WTC11 (cell line): ENCODE measurements at regions not wholly inside any gene's neighbourhood (a gene's known extent, or its start where the extent isn't known, plus 50 kb on each side); places are given as distances from the start of the nearest gene placed in this dataset.

Experiments used
- ATAC-seq: fragments of 200-7000 bp; cut with Tn5 transposase; 2 replicates; pipeline ENCODE4 v1.10.0; 2021; ENCODE audit warnings: mild to moderate bottlenecking, moderate library complexity
- CTCF ChIA-PET: fragments of 300-600 bp; sonication (Branson Sonifier 250); formaldehyde crosslinking; loops from one replicate; lab custom pipeline; 2021; ENCODE audit warnings: antibody characterized with exemption; lab: Charles Lee
- POLR2A ChIA-PET: fragments of 350-600 bp; sonication (Branson Sonifier 250); formaldehyde crosslinking; loops from one replicate; lab custom pipeline; 2021; ENCODE audit warnings: antibody characterized with exemption; lab: Charles Lee
- DNase-seq: peaks from one replicate; pipeline ENCODE4 v3.0.0; 2021; ENCODE audit warnings: low spot score
- H3K27ac Mint-ChIP-seq: 2 replicates; pipeline ENCODE4 v1.8.0; 2021; ENCODE audit warnings: mixed read lengths
- H3K27me3 Mint-ChIP-seq: 2 replicates; pipeline ENCODE4 v1.8.0; 2021; ENCODE audit warnings: low read depth, mild to moderate bottlenecking, moderate library complexity, mixed read lengths
- H3K36me3 Mint-ChIP-seq: 2 replicates; pipeline ENCODE4 v1.8.0; 2021; ENCODE audit warnings: mixed read lengths
- H3K4me1 Mint-ChIP-seq: 2 replicates; pipeline ENCODE4 v1.8.0; 2022; ENCODE audit warnings: mixed read lengths
- H3K4me3 Mint-ChIP-seq: 2 replicates; pipeline ENCODE4 v1.8.0; 2021; ENCODE audit warnings: mild to moderate bottlenecking, moderate library complexity, mixed read lengths
- H3K9me3 Mint-ChIP-seq: 2 replicates; pipeline ENCODE4 v1.8.0; 2021; ENCODE audit warnings: mixed read lengths
- CREM ChIP-seq: sonication (generic); formaldehyde crosslinking; IDR thresholded peaks from 2 replicates; pipeline ENCODE4 v1.8.1; 2022; ENCODE audit warnings: mild to moderate bottlenecking, missing genetic modification reagents, moderate library complexity
- MYBL2 ChIP-seq: sonication (generic); formaldehyde crosslinking; IDR thresholded peaks from 2 replicates; pipeline ENCODE4 v1.8.1; 2023; ENCODE audit warnings: mild to moderate bottlenecking, moderate library complexity, missing genetic modification reagents
- NFYB ChIP-seq: sonication (generic); formaldehyde crosslinking; conservative IDR thresholded peaks from 2 replicates; pipeline ENCODE4 v1.8.0; 2022; ENCODE audit warnings: low read depth, missing genetic modification reagents
- SMAD4 ChIP-seq: sonication (generic); formaldehyde crosslinking; IDR thresholded peaks from 2 replicates; pipeline ENCODE4 v1.8.0; 2022; ENCODE audit warnings: mild to moderate bottlenecking, missing genetic modification reagents
- USF1 ChIP-seq: sonication (generic); formaldehyde crosslinking; IDR thresholded peaks from 2 replicates; pipeline ENCODE4 v1.8.0; 2022; ENCODE audit warnings: mild to moderate bottlenecking, missing genetic modification reagents
- ZBTB21 ChIP-seq: sonication (generic); formaldehyde crosslinking; IDR thresholded peaks from 2 replicates; pipeline ENCODE4 v1.8.1; 2023; ENCODE audit warnings: mild to moderate bottlenecking, missing genetic modification reagents, borderline replicate concordance
- ZNF232 ChIP-seq: sonication (generic); formaldehyde crosslinking; IDR thresholded peaks from 2 replicates; pipeline ENCODE4 v1.8.0; 2022; ENCODE audit warnings: mild to moderate bottlenecking, missing genetic modification reagents
- ZNF396 ChIP-seq: fragments of 250-450 bp; sonication (Bioruptor Pico); IDR thresholded peaks from 2 replicates; pipeline ENCODE4 v1.8.0; 2021; ENCODE audit warnings: mild to moderate bottlenecking, moderate library complexity, borderline replicate concordance
- ZNF416 ChIP-seq: fragments of 250-450 bp; sonication (Bioruptor Pico); IDR thresholded peaks from 2 replicates; pipeline ENCODE4 v1.9.0; 2021; ENCODE audit warnings: mild to moderate bottlenecking, inconsistent platforms
- ZNF512 ChIP-seq: sonication (generic); formaldehyde crosslinking; IDR thresholded peaks from 2 replicates; pipeline ENCODE4 v1.8.1; 2022; ENCODE audit warnings: missing genetic modification reagents, borderline replicate concordance
- TF ChIP-seq, protein P1 (sequence below): sonication (generic); formaldehyde crosslinking; IDR thresholded peaks from 2 replicates; pipeline ENCODE4 v1.8.1; 2023; ENCODE audit warnings: mild to moderate bottlenecking, missing genetic modification reagents
- TF ChIP-seq, protein P2 (sequence below): sonication (generic); formaldehyde crosslinking; IDR thresholded peaks from 2 replicates; pipeline ENCODE4 v1.8.1; 2023; ENCODE audit warnings: mild to moderate bottlenecking, missing genetic modification reagents, moderate library complexity
- TF ChIP-seq, protein P3 (sequence below): sonication (generic); formaldehyde crosslinking; IDR thresholded peaks from 2 replicates; pipeline ENCODE4 v1.8.1; 2022; ENCODE audit warnings: low read depth, missing genetic modification reagents, borderline replicate concordance

GRCh38 chr11:120024586-120024985, 113.3 kb downstream of the TRIM29 start:
- H3K4me3 Mint-ChIP-seq: no peak overlapping the region
- no peaks in the 10 kb centered on the region for H3K36me3 Mint-ChIP-seq
- peaks cover 12% of the 10 kb centered on the region for H3K27me3 Mint-ChIP-seq
- DNase-seq (no peak), ATAC-seq (no peak)
- H3K4me1 Mint-ChIP-seq: peaks cover 30% of the 10 kb centered on the region
- CTCF ChIA-PET: interaction anchor here (1.1 to 5.0 kb wide), 5 partner anchors 11 to 92 kb away, joined by 3 to 32 read pairs (median 11); no protein-coding TSS in a partner anchor
- H3K27ac Mint-ChIP-seq: no peak overlapping the region
- POLR2A ChIA-PET: no interaction called here
- no peak for TF ChIP-seq NFYB
- no peak for TF ChIP-seq ZNF512 (CRISPR knock-in tag)
- no peak for TF ChIP-seq USF1 (CRISPR knock-in tag)
- TF ChIP-seq, protein P1, sequence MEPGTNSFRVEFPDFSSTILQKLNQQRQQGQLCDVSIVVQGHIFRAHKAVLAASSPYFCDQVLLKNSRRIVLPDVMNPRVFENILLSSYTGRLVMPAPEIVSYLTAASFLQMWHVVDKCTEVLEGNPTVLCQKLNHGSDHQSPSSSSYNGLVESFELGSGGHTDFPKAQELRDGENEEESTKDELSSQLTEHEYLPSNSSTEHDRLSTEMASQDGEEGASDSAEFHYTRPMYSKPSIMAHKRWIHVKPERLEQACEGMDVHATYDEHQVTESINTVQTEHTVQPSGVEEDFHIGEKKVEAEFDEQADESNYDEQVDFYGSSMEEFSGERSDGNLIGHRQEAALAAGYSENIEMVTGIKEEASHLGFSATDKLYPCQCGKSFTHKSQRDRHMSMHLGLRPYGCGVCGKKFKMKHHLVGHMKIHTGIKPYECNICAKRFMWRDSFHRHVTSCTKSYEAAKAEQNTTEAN (CRISPR knock-in tag): no peak
- TF ChIP-seq SMAD4 (CRISPR knock-in tag): no peak
- no peak for TF ChIP-seq ZNF396 (CRISPR knock-in tag)
- no peak for TF ChIP-seq ZBTB21 (CRISPR knock-in tag)
- TF ChIP-seq CREM (CRISPR knock-in tag): no peak
- no peak for TF ChIP-seq ZNF232 (CRISPR knock-in tag)
- H3K9me3 Mint-ChIP-seq: 0 out of 2 replicates have a peak, but pooled peaks cover 4% of the 10 kb centered on the region

GRCh38 chr11:120024046-120024445, 113.9 kb downstream of the TRIM29 start:
- 0 out of 2 replicates have a peak, but pooled peaks cover 4% of the 10 kb centered on the region for H3K9me3 Mint-ChIP-seq
- peak; percentile 42 for ATAC-seq
- TF ChIP-seq NFYB (0 out of 2 replicates have a peak, but pooled peaks have one; percentile 12), USF1 (CRISPR knock-in tag) (peak; percentile 75), ZNF416 (CRISPR knock-in tag) (no peak)
- TF ChIP-seq, protein P2, sequence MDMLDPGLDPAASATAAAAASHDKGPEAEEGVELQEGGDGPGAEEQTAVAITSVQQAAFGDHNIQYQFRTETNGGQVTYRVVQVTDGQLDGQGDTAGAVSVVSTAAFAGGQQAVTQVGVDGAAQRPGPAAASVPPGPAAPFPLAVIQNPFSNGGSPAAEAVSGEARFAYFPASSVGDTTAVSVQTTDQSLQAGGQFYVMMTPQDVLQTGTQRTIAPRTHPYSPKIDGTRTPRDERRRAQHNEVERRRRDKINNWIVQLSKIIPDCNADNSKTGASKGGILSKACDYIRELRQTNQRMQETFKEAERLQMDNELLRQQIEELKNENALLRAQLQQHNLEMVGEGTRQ: peak; percentile 86
- TF ChIP-seq, all 79 proteins: peak for 3
- POLR2A ChIA-PET: no interaction called here
- H3K4me3 Mint-ChIP-seq: no peak overlapping the region; the same call in 1 of the 2 replicates
- DNase-seq: no peak
- H3K27ac Mint-ChIP-seq: 0 out of 2 replicates have a peak overlapping the region, but pooled peaks have one; percentile 63
- CTCF ChIA-PET: interaction anchor here (0.9 to 5.0 kb wide), 8 partner anchors 8 to 93 kb away, joined by 3 to 32 read pairs (median 7); no protein-coding TSS in a partner anchor
- H3K27me3 Mint-ChIP-seq: peaks cover 12% of the 10 kb centered on the region
- H3K4me1 Mint-ChIP-seq: peaks cover 30% of the 10 kb centered on the region
- H3K36me3 Mint-ChIP-seq: no peaks in the 10 kb centered on the region

- no peak overlapping the region for H3K4me3 Mint-ChIP-seq
- H3K27ac Mint-ChIP-seq: no peak overlapping the region
- DNase-seq (no peak), ATAC-seq (no peak)
- peaks cover 11% of the 10 kb centered on the region for H3K27me3 Mint-ChIP-seq
- POLR2A ChIA-PET: no interaction called here
- no peaks in the 10 kb centered on the region for H3K36me3 Mint-ChIP-seq
- H3K4me1 Mint-ChIP-seq: peaks cover 30% of the 10 kb centered on the region
- TF ChIP-seq, protein P3, sequence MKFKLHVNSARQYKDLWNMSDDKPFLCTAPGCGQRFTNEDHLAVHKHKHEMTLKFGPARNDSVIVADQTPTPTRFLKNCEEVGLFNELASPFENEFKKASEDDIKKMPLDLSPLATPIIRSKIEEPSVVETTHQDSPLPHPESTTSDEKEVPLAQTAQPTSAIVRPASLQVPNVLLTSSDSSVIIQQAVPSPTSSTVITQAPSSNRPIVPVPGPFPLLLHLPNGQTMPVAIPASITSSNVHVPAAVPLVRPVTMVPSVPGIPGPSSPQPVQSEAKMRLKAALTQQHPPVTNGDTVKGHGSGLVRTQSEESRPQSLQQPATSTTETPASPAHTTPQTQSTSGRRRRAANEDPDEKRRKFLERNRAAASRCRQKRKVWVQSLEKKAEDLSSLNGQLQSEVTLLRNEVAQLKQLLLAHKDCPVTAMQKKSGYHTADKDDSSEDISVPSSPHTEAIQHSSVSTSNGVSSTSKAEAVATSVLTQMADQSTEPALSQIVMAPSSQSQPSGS: no peak
- TF ChIP-seq MYBL2 (CRISPR knock-in tag): 0 out of 2 replicates have a peak, but pooled peaks have one; percentile 56
- CTCF ChIA-PET: interaction anchor here (0.9 to 5.0 kb wide), 8 partner anchors 9 to 93 kb away, joined by 3 to 32 read pairs (median 7); no protein-coding TSS in a partner anchor
- 0 out of 2 replicates have a peak, but pooled peaks cover 4% of the 10 kb centered on the region for H3K9me3 Mint-ChIP-seq
Measured at GRCh38 chr11:120023551-120023950, 114.4 kb downstream of the TRIM29 start.
